ENCODE measurements at regions not wholly inside any gene's neighbourhood (a gene's known extent, or its start where the extent isn't known, plus 50 kb on each side); places are given as distances from the start of the nearest gene placed in this dataset.

DNA sequence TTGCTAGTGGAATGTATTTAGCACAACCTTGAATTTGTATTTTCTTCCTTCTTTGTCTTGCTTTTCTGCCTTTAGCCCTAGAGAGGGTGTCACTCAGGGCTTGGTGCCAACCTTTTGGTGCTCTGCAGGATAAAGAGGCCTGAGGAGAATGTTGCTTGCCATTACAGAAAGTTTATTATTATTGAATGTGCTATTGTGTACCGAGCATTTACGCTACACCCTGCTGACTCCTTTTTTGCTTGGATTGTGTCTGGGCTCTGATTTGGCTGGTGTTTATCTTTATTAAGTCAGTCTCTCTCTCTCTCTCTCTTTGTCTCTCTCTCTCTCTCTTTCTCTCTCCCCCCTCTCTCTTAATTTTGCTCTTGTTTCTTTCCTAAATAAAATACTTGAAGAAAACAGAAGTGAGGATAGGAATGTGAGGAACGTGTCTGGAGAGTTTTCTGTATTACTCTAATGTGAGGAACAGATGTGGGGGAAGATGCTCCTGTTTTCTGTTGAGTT, 284.4 kb upstream of the PHYHIPL start:
- Histone ChIP-seq H3K4me1 (peaks cover 0 to 17% (median 9%) of the 10 kb centered on the region in 4 donors), H3K9me3 (no peaks in the 10 kb centered on the region), H3K36me3 (no peaks in the 10 kb centered on the region), H3K27ac (replicated peaks in 1 of 4) (no peak overlapping the region), H3K27me3 (no peaks in the 10 kb centered on the region), H3K4me3 (no peak overlapping the region)
- DNase-seq (ENCODE audit: extremely low spot score): no peak
- 42% methylated on average over 3 of the region's 3 CpGs for WGBS
- TF ChIP-seq EP300 (IDR thresholded peaks at IDR 0.05): no peak
- TF ChIP-seq POLR2AphosphoS5 (IDR thresholded peaks at IDR 0.05): no peak
- no peak for TF ChIP-seq POLR2A (IDR thresholded peaks at IDR 0.05; ENCODE audit: low read depth)
- TF ChIP-seq, protein P1, sequence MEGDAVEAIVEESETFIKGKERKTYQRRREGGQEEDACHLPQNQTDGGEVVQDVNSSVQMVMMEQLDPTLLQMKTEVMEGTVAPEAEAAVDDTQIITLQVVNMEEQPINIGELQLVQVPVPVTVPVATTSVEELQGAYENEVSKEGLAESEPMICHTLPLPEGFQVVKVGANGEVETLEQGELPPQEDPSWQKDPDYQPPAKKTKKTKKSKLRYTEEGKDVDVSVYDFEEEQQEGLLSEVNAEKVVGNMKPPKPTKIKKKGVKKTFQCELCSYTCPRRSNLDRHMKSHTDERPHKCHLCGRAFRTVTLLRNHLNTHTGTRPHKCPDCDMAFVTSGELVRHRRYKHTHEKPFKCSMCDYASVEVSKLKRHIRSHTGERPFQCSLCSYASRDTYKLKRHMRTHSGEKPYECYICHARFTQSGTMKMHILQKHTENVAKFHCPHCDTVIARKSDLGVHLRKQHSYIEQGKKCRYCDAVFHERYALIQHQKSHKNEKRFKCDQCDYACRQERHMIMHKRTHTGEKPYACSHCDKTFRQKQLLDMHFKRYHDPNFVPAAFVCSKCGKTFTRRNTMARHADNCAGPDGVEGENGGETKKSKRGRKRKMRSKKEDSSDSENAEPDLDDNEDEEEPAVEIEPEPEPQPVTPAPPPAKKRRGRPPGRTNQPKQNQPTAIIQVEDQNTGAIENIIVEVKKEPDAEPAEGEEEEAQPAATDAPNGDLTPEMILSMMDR (IDR thresholded peaks at IDR 0.05): no peak
- intact Hi-C loops (cut with DNase I): no loop called here

DNA sequence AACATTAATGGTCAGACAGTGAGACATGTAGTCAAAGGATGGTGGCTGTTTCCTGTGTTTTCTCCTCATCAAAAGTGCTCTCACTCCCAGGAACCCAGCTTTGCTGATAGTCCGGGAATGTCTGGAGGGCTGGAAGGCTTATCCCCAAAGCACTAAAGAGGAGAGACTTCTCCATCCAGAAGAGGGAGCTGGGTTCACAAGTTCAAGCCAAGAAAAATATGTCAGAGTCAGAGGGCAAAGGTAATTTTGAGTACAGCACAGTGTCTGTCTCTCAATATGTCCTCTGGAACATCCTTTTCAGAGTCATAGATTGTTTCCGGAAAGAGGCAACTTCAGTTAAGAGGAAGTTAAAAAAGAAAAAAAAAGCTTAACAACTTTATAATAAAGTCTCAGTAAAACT, 281.5 kb upstream of the PHYHIPL start:
- TF ChIP-seq POLR2AphosphoS5 (IDR thresholded peaks at IDR 0.05) (no peak), POLR2A (IDR thresholded peaks at IDR 0.05; ENCODE audit: low read depth) (no peak), EP300 (IDR thresholded peaks at IDR 0.05) (no peak)
- TF ChIP-seq, protein P1 (IDR thresholded peaks at IDR 0.05): no peak
- Histone ChIP-seq H3K9me3 (no peaks in the 10 kb centered on the region), H3K27ac (replicated peaks in 1 of 4) (no peak overlapping the region), H3K36me3 (no peaks in the 10 kb centered on the region), H3K4me1 (peaks cover 0 to 26% (median 19%) of the 10 kb centered on the region in 4 donors), H3K4me3 (no peak overlapping the region), H3K27me3 (no peaks in the 10 kb centered on the region)
- DNase-seq (ENCODE audit: extremely low spot score): no peak
- 85% methylated on average over 2 of the region's 2 CpGs for WGBS
- intact Hi-C loops (cut with DNase I): no loop called here

- Histone ChIP-seq H3K27ac (replicated peaks in 1 of 4) (no peak overlapping the region), H3K36me3 (no peaks in the 10 kb centered on the region)
- intact Hi-C loops (cut with DNase I): no loop called here
Observed at GRCh38 chr10:58896229-58896628, 280.2 kb upstream of the PHYHIPL start.

DNA sequence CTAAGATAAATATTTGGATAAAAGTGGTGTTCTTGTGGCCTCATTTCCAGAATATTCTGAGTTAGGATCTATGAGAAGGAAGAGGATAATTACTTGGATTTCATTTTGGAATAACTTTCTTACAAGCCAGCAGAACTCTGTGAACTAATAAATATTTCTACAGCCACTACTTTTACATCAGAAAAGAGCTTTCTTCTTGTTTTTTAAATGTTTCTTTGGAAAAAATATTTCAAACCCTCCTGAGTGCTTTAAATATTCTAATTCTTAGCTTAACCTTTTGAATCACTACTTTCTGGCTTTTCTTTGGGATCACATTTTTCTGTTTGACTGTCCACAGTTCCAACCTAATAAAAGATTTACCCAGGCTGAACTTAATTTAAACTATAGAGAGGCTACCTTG, 279.2 kb upstream of the PHYHIPL start:
- Histone ChIP-seq H3K4me1 (peaks cover 0 to 20% (median 15%) of the 10 kb centered on the region in 4 donors), H3K4me3 (no peak overlapping the region), H3K27me3 (no peaks in the 10 kb centered on the region), H3K9me3 (no peaks in the 10 kb centered on the region), H3K27ac (replicated peaks in 1 of 4) (peak overlapping the region in 1 of 4 donors; percentile 43), H3K36me3 (no peaks in the 10 kb centered on the region)
- no peak for DNase-seq (ENCODE audit: extremely low spot score)
- no peak for TF ChIP-seq EP300 (IDR thresholded peaks at IDR 0.05)
- no peak for TF ChIP-seq POLR2AphosphoS5 (IDR thresholded peaks at IDR 0.05)
- TF ChIP-seq, protein P1 (IDR thresholded peaks at IDR 0.05): no peak
- TF ChIP-seq POLR2A (IDR thresholded peaks at IDR 0.05; ENCODE audit: low read depth): no peak
- intact Hi-C loops (cut with DNase I): no loop called here

More at GRCh38 chr10:58896229-58896628, 280.2 kb upstream of the PHYHIPL start:
- H3K27me3 ChIP-seq: no peaks in the 10 kb centered on the region
- peaks cover 0 to 26% (median 19%) of the 10 kb centered on the region in 4 donors for H3K4me1 ChIP-seq
- H3K9me3 ChIP-seq: no peaks in the 10 kb centered on the region
- TF ChIP-seq, protein P1 (IDR thresholded peaks at IDR 0.05): no peak
- TF ChIP-seq POLR2AphosphoS5 (IDR thresholded peaks at IDR 0.05): no peak
- TF ChIP-seq EP300 (IDR thresholded peaks at IDR 0.05): no peak
- no peak for TF ChIP-seq POLR2A (IDR thresholded peaks at IDR 0.05; ENCODE audit: low read depth)
- H3K4me3 ChIP-seq: no peak overlapping the region
- 100% methylated on average over 1 of the region's 1 CpG for WGBS
- no peak for DNase-seq (ENCODE audit: extremely low spot score)

DNA sequence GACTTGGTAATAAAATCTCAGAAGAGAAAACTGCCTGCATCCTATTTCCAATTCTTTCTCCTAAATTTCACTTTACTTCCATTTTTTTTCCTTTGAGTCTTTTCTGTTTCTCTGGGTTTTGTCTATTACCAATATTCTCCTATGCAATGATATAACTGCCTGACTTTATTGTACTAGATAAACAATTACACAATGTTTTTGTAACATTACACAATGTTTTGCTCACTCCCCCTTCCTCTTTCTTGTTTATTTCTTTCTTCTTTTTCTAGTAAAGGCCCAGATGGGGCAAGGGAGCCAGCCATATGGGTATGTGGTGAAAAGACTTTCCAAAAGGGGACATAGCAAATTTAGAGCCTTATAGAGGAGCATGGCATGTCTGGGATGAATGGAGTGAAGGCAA, 278.7 kb upstream of the PHYHIPL start:
- Histone ChIP-seq H3K27ac (replicated peaks in 1 of 4) (peak overlapping the region in 1 of 4 donors; percentile 43), H3K27me3 (no peaks in the 10 kb centered on the region), H3K4me1 (peaks cover 0 to 17% (median 13%) of the 10 kb centered on the region in 4 donors), H3K9me3 (no peaks in the 10 kb centered on the region), H3K4me3 (no peak overlapping the region), H3K36me3 (no peaks in the 10 kb centered on the region)
- intact Hi-C loops (cut with DNase I): no loop called here
- TF ChIP-seq POLR2A (IDR thresholded peaks at IDR 0.05; ENCODE audit: low read depth) (no peak), EP300 (IDR thresholded peaks at IDR 0.05) (no peak), POLR2AphosphoS5 (IDR thresholded peaks at IDR 0.05) (no peak)
- TF ChIP-seq, protein P1 (IDR thresholded peaks at IDR 0.05): no peak
- no peak for DNase-seq (ENCODE audit: extremely low spot score)

All from esophagus muscularis mucosa (tissue), 4 donors.